Gastroesophageal sphincter (tissue), 4 donors: ENCODE measurements at regions not wholly inside any gene's neighbourhood (a gene's known extent, or its start where the extent isn't known, plus 50 kb on each side); places are given as distances from the start of the nearest gene placed in this dataset.
"Not testable (repeated sequence)": the region's sequence is repeated elsewhere in the genome, so short reads cannot be mapped to it uniquely, and the experiment has no call there.

Source experiments
- ATAC-seq: fragments of 150-250 bp; one replicate; pipeline ENCODE4 v1.9.1; 2016; ENCODE audit warnings: mild to moderate bottlenecking, moderate library complexity
- H3K27ac ChIP-seq, 4 donors: fragments of 200-600 bp; sonication (generic) in 3 of 4; 1 replicate in 3 of 4; 2 replicates in 1 of 4; pipeline ENCODE4 v1.5.1; 2016 to 2019
- H3K27me3 ChIP-seq: fragments of 200-600 bp; sonication (generic); one replicate; pipeline ENCODE4 v1.5.1; 2019
- H3K36me3 ChIP-seq, 2 donors: fragments of 200-600 bp; sonication (generic); one replicate each; pipeline ENCODE4 v1.5.1; 2019; ENCODE audit warnings: control low read depth in 1 of 2
- H3K4me1 ChIP-seq, 3 donors: fragments of 200-600 bp; sonication (generic); 1 replicate in 2 of 3; 2 replicates in 1 of 3; pipeline ENCODE4 v1.5.1; 2016 to 2019; ENCODE audit warnings: control low read depth in 2 of 3
- H3K4me3 ChIP-seq, 2 donors: fragments of 200-600 bp; sonication (generic); one replicate each; pipeline ENCODE4 v1.5.1; 2019; ENCODE audit warnings: mild to moderate bottlenecking in 1 of 2, moderate library complexity in 1 of 2
- H3K9me3 ChIP-seq, 3 donors: fragments of 200-600 bp; sonication (generic); one replicate each; pipeline ENCODE4 v1.5.1; 2017 to 2019; ENCODE audit warnings: control low read depth in 2 of 3
- CTCF ChIP-seq, 4 experiments: fragments of 200-600 bp in 2 of 4; fragments of 450-650 bp in 2 of 4; sonication (generic) in 1 of 4; IDR thresholded peaks; one replicate each; pipeline ENCODE4 v1.5.1; 2017 to 2019; ENCODE audit warnings: antibody characterized with exemption in 4 of 4, mild to moderate bottlenecking in 2 of 4, moderate library complexity in 2 of 4
- EP300 ChIP-seq: sonication (generic); formaldehyde crosslinking; IDR thresholded peaks from one replicate; pipeline ENCODE4 v1.6.1; 2017; ENCODE audit warnings: antibody characterized with exemption, mild to moderate bottlenecking
- POLR2A ChIP-seq, 2 donors: fragments of 450-650 bp; IDR thresholded peaks; one replicate each; pipeline ENCODE4 v1.6.1; 2017; ENCODE audit warnings: antibody characterized with exemption in 2 of 2, mild to moderate bottlenecking in 2 of 2, moderate library complexity in 1 of 2
- POLR2AphosphoS5 ChIP-seq: sonication (generic); formaldehyde crosslinking; IDR thresholded peaks from one replicate; pipeline ENCODE4 v1.6.1; 2017; ENCODE audit warnings: antibody characterized with exemption
- WGBS, 2 donors: methylation state at CpG; one replicate each; pipeline ENCODE4 v1.1.5; 2018; ENCODE audit warnings: low coverage in 1 of 2; 5-methylcytosine and 5-hydroxymethylcytosine counted together

- WGBS, 2 donors: 80 to 94% methylated on average over 1 to 2 of the region's 7 CpGs
- Histone ChIP-seq H3K27ac (no peak overlapping the region), H3K4me3 (no peak overlapping the region), H3K36me3 (no peaks in the 10 kb centered on the region), H3K9me3 (no peaks in the 10 kb centered on the region), H3K27me3 (no peaks in the 10 kb centered on the region), H3K4me1 (peaks cover 0 to 5% (median 0%) of the 10 kb centered on the region in 3 donors)
- TF ChIP-seq POLR2AphosphoS5 (no peak), POLR2A (IDR thresholded peaks at IDR 0.05) (no peak), CTCF (IDR thresholded peaks at IDR 0.05) (no peak)
- no peak for ATAC-seq
These were observed 128.4 kb downstream of the ASB7 start for GRCh38 chr15:100730655-100731266.

DNA sequence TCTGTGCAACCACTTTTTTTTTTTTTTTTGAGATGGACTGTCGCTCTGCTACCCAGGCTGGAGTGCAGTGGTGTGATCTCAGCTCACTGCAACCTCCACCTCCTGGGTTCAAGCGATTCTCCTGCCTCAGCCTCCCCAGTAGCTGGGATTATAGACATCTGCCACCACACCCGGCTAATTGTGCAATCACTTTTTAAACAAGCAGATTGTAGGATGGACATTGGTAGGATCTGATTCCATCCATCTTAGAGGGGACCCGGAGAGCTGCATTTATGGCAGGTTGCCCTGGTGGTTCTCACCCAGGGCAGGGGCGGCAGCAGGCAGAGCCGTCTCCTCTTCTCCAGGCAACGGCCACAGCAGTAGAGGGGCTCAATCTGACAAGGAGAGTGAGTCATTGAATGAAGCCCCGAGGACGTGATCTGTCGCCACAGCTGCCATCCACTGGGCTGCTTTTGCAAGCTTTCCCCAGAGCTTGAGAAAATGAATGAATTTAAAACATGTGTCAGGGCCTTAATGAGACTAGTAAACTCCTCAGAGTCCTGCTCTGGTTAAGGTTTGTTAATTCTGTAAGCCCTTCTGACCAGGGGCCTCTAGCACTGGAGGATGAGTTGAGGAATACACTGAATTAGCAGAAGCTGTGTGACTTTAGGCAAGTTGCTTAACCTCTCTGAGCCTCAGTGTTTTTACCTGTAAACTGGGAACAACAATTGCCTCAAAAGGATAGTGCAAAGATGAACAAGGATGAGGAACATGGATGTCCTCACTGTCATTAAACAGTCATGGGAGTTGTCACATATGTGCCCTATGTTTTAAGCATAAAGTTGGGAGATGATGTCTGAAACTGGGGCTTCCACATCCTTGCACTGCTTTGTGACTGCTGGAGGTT lies 129.1 kb downstream of the ASB7 start:
- Histone ChIP-seq H3K27me3 (no peaks in the 10 kb centered on the region), H3K9me3 (no peaks in the 10 kb centered on the region), H3K36me3 (no peaks in the 10 kb centered on the region), H3K4me1 (peaks cover 0 to 5% (median 0%) of the 10 kb centered on the region in 3 donors), H3K27ac (no peak overlapping the region), H3K4me3 (no peak overlapping the region)
- 96% methylated on average over 5 of the region's 10 CpGs; no CpG with 5 or more reads in 1 of the 2 donors for WGBS, 2 donors
- ATAC-seq: no peak
- TF ChIP-seq CTCF (IDR thresholded peaks at IDR 0.05) (no peak), POLR2A (IDR thresholded peaks at IDR 0.05) (no peak), EP300 (no peak), POLR2AphosphoS5 (no peak)

GRCh38 chr15:100732211-100733055 lies 130.0 kb downstream of the ASB7 start:
- Histone ChIP-seq H3K27me3 (no peaks in the 10 kb centered on the region), H3K36me3 (no peaks in the 10 kb centered on the region), H3K27ac (no peak overlapping the region), H3K4me3 (no peak overlapping the region), H3K9me3 (no peaks in the 10 kb centered on the region), H3K4me1 (peaks cover 0 to 5% (median 0%) of the 10 kb centered on the region in 3 donors)
- WGBS, 2 donors: 75 to 76% methylated on average over 3 to 5 of the region's 7 CpGs
- no peak for ATAC-seq
- TF ChIP-seq EP300: no peak
- no peak for TF ChIP-seq POLR2AphosphoS5
- no peak for TF ChIP-seq CTCF (IDR thresholded peaks at IDR 0.05)
- TF ChIP-seq POLR2A (IDR thresholded peaks at IDR 0.05): no peak

- H3K27me3 ChIP-seq: no peaks in the 10 kb centered on the region
- no peak for ATAC-seq
- no peak overlapping the region for H3K27ac ChIP-seq
- 73 to 86% methylated on average over 1 to 2 of the region's 8 CpGs for WGBS, 2 donors
- no peaks in the 10 kb centered on the region for H3K36me3 ChIP-seq
- no peaks in the 10 kb centered on the region for H3K9me3 ChIP-seq
- H3K4me1 ChIP-seq: peaks cover 0 to 5% (median 0%) of the 10 kb centered on the region in 3 donors
- TF ChIP-seq POLR2A (IDR thresholded peaks at IDR 0.05): no peak
- TF ChIP-seq EP300: no peak
- no peak for TF ChIP-seq POLR2AphosphoS5
- TF ChIP-seq CTCF (IDR thresholded peaks at IDR 0.05): no peak
- H3K4me3 ChIP-seq: no peak overlapping the region
These were observed 130.9 kb downstream of the ASB7 start for GRCh38 chr15:100733101-100733842.

DNA sequence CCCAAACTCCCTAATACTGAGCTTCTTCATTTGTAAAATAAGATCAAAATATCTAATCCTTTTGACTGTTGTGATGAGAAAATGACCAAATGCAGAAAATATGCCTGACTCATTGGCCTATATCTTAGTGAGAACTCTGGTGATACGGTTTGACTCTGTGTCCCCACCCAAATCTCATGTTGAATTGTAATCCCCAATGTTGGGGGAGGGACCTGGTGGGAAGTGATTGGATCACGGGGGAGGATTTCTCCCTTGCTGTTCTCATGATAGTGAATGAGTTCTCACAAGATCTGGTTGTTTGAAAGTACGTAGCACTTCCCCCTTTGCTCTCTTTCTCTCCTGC lies 131.4 kb downstream of the ASB7 start:
- H3K27me3 ChIP-seq, ATAC-seq, H3K4me1 ChIP-seq, H3K27ac ChIP-seq, H3K4me3 ChIP-seq, H3K9me3 ChIP-seq, H3K36me3 ChIP-seq: not testable (repeated sequence)
- WGBS, 2 donors: 42 to 55% methylated on average over 2 to 3 of the region's 3 CpGs
